ENCODE measurements at regions not wholly inside any gene's neighbourhood (a gene's known extent, or its start where the extent isn't known, plus 50 kb on each side); places are given as distances from the start of the nearest gene placed in this dataset.
A peak's percentile ranks its signal among the peaks of the same experiment; 100 is the strongest.

- peak; percentile 37 to 69 for DNase-seq
- no peak for TF ChIP-seq GATA1 (IDR thresholded peaks at IDR 0.05; ENCODE audit: low read depth, low read length)
- no peak for TF ChIP-seq POLR2A (IDR thresholded peaks at IDR 0.05; ENCODE audit: low read length)
Measured at GRCh38 chr2:198309673-198310280, 505.4 kb downstream of the PLCL1 start.

DNA sequence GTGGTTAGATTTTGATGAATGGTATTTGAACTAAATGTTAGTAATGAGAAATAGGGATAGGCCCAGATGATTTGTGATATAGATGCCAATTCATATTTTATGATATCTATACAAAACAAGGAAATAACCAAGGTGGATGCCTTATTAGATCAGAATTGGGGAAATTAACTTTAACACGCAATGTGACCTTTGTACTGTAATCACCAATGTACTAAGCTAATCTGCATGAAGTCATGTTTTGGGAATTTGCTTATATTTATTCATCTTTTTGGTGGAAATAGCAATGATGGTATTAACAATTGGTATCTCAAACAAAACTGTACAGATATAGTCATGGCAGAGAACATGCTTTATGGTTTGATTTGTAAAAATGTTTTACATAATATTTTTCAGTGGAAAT, 504.7 kb downstream of the PLCL1 start:
- TF ChIP-seq POLR2A (IDR thresholded peaks at IDR 0.05; ENCODE audit: low read length), result no peak
- TF ChIP-seq GATA1 (IDR thresholded peaks at IDR 0.05; ENCODE audit: low read depth, low read length), result no peak
- DNase-seq, result no peak

DNA sequence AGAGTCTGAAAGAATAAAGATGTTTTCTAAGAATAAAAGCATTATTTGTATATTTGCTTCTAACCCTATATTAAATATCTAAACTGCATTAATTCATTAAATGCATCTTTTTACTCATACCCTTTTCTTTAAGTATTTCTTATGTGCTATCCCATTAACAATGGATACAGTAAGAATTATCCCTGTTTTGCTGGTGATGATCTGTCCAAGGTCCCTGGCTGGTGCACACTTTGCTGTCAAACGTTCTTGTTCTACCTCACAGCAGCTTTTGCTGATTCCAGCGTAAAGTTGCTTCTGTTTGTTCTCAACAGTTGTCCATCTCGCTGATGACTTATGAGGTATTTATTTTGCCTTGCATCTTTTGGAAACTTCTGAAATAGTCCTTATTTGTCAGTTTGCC, 504.0 kb downstream of the PLCL1 start:
- TF ChIP-seq POLR2A (IDR thresholded peaks at IDR 0.05; ENCODE audit: low read length) (no peak), GATA1 (IDR thresholded peaks at IDR 0.05; ENCODE audit: low read depth, low read length) (no peak)
- no peak for DNase-seq

DNA sequence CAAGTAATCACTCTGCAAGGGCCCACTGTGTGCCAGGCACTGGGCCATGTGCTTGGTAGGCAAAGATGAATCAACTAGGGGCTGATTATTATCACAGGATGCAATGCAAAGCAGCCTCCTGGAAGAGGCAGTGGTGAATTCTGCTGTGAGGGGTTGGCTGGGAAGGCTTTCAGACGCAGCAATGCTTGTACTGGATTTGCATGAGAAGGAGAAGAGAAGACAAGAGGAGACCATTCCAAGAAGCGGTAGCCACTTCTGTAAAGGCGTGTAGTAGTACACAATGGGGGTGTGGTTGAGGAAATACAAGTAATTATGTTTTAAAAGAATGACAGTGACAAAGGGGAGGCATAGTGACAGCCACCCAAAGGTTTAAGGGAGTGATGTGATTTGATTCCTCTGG, 502.7 kb downstream of the PLCL1 start:
- TF ChIP-seq POLR2A (IDR thresholded peaks at IDR 0.05; ENCODE audit: low read length) (no peak), GATA1 (IDR thresholded peaks at IDR 0.05; ENCODE audit: low read depth, low read length) (no peak)
- no peak for DNase-seq

DNA sequence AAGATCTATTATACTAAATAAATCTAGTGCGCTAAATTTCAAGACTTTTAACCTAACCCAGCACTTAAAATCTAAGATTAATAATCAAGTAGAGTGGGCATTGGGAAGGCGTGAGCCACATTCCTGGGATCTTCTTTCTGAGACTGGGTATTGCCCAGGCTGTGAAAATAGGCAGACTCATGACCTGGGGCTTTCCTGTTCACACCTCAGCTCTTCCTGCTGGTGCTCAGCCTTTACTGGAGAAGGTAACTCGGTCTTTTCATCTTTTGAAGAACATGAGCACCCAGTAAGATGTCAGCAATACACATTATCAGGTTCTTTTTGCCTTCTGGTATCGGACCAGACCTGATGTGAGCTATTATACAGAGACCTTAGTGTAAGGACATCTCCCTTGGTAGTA, 500.5 kb downstream of the PLCL1 start:
- no peak for TF ChIP-seq GATA1 (IDR thresholded peaks at IDR 0.05; ENCODE audit: low read depth, low read length)
- no peak for TF ChIP-seq POLR2A (IDR thresholded peaks at IDR 0.05; ENCODE audit: low read length)
- no peak for DNase-seq

DNA sequence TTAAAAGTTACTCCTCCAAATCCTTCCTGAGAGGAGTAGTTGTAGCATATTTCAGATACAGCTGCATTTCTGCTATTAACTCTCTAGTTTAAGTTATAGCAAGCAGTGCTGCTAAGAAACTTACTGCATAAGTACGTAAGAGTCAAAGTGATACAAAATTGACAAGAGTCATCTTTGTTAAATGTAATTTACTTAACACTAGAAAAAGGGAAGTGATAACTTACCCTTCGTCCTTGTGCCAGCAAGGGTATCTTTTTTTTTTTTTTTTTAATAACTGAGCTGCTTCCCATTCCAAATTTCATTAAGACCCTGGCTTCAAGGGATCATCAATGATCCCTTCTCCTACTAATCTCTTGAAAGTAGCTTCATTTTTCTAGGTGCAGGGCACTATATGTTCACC, 493.0 kb downstream of the PLCL1 start:
- TF ChIP-seq POLR2A (IDR thresholded peaks at IDR 0.05; ENCODE audit: low read length) (no peak), GATA1 (IDR thresholded peaks at IDR 0.05; ENCODE audit: low read depth, low read length) (no peak)
- no peak for DNase-seq

DNA sequence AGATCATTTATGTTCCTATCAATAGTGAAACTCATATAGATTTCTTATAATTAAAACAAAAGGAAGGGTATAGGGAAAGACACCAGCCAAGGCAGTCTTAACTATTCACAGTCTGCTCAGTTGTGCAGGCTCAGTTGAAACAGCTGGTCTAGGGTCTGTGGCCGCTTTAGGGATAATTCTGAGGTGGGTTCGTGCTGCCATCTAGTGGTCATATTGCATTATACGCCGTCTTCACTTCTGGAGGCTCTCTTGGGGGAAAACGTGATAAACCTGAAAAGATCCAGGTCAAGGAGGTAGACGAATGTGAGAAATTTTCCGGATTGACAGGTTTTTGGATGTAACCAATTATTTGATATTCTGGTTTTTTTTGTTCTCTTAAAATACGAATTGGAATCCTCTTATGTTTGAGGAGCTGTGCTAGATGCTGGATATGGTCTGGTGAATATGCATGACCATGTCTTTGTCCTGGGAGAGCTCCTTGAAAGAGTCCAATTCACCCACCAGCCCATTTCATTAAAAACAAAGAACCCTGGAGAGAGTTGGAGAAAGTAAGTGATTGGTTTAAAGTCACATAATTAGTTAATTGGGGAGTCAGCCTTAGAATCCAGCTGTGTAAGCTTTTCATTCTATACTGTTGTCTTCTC, 492.4 kb downstream of the PLCL1 start:
- peak; percentile 53 to 75 for DNase-seq
- TF ChIP-seq GATA1 (IDR thresholded peaks at IDR 0.05; ENCODE audit: low read depth, low read length), result no peak
- TF ChIP-seq POLR2A (IDR thresholded peaks at IDR 0.05; ENCODE audit: low read length), result no peak

DNA sequence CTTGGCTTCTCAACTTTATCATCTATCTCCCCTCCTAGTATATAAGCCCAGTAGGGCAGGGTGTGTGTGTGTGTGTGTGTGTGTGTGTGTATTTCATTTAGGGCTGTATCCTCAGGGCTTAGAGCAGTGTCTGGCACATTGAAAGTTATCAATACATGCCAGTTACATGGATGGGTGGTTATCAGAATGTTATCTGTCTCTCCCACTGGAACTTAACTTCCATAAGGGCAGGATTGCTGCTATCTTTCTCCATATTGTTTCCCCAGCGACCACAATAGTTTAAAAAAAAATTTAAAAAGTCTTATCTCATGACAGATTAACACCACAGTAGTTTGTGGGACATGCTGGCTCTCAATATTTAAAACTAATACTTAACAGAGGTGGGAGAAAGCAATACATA, 488.9 kb downstream of the PLCL1 start:
- peak in 1 of 2 experiments; percentile 59 for DNase-seq
- TF ChIP-seq POLR2A (IDR thresholded peaks at IDR 0.05; ENCODE audit: low read length) (no peak), GATA1 (IDR thresholded peaks at IDR 0.05; ENCODE audit: low read depth, low read length) (no peak)

- DNase-seq, result no peak
- TF ChIP-seq POLR2A (IDR thresholded peaks at IDR 0.05; ENCODE audit: low read length) (no peak), GATA1 (IDR thresholded peaks at IDR 0.05; ENCODE audit: low read depth, low read length) (no peak)
Measured at GRCh38 chr2:198289811-198290210, 485.4 kb downstream of the PLCL1 start.

GRCh38 chr2:198287706-198288105, 483.3 kb downstream of the PLCL1 start:
- TF ChIP-seq POLR2A (IDR thresholded peaks at IDR 0.05; ENCODE audit: low read length), result no peak
- TF ChIP-seq GATA1 (IDR thresholded peaks at IDR 0.05; ENCODE audit: low read depth, low read length), result no peak
- DNase-seq, result no peak

DNA sequence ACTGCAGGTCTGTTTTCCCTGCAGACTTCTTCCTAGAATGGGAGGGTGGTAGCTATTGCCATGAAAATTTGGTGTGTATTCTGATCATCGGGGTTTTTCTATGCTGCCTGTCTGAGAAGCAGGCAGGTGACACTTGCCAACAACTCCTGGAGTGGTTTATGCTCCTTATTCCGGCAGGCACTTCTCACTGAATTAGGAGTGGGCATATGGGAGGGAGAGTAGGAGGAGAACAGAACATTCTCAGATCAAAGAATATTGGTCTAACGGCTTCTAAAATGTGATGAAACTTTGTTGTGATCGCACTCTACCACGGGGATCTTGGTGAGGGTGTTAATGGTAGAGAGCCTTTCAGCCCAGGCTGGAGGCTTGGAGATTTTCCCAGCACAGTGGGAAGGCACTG, 480.8 kb downstream of the PLCL1 start:
- no peak for DNase-seq

DNA sequence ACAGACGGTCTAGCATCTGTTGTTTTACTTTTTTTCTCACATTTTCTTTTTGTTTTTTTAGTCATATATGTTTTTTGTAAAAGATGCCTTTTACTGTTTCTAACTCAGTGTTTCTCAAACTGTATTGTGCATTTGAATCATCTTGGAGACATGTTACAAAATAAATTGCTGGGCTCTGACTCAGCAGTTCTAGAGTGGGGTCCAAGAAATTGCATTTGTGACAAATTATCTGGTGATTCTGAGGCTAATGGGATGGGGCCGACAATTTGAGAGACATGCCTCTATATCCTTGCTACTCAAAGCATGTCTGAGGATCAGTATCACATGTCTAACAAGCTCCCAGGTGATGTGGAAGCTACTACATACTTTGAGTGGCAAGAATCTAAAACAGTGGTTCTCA, 478.8 kb downstream of the PLCL1 start:
- TF ChIP-seq POLR2A (IDR thresholded peaks at IDR 0.05; ENCODE audit: low read length), result no peak
- no peak for TF ChIP-seq GATA1 (IDR thresholded peaks at IDR 0.05; ENCODE audit: low read depth, low read length)
- DNase-seq, result no peak

More for the DNA sequence above, 480.8 kb downstream of the PLCL1 start:
- TF ChIP-seq POLR2A (IDR thresholded peaks at IDR 0.05; ENCODE audit: low read length) (no peak), GATA1 (IDR thresholded peaks at IDR 0.05; ENCODE audit: low read depth, low read length) (no peak)

GRCh38 chr2:198282061-198282460, 477.7 kb downstream of the PLCL1 start:
- TF ChIP-seq POLR2A (IDR thresholded peaks at IDR 0.05; ENCODE audit: low read length), result no peak
- no peak for TF ChIP-seq GATA1 (IDR thresholded peaks at IDR 0.05; ENCODE audit: low read depth, low read length)
- no peak for DNase-seq

GRCh38 chr2:198280145-198280544, 475.8 kb downstream of the PLCL1 start:
- DNase-seq, result no peak
- TF ChIP-seq GATA1 (IDR thresholded peaks at IDR 0.05; ENCODE audit: low read depth, low read length), result no peak
- no peak for TF ChIP-seq POLR2A (IDR thresholded peaks at IDR 0.05; ENCODE audit: low read length)

GRCh38 chr2:198279026-198279425, 474.6 kb downstream of the PLCL1 start:
- no peak for DNase-seq
- TF ChIP-seq GATA1 (IDR thresholded peaks at IDR 0.05; ENCODE audit: low read depth, low read length) (no peak), POLR2A (IDR thresholded peaks at IDR 0.05; ENCODE audit: low read length) (no peak)
